Coronary artery (tissue), 2 donors: ENCODE measurements at regions not wholly inside any gene's neighbourhood (a gene's known extent, or its start where the extent isn't known, plus 50 kb on each side); places are given as distances from the start of the nearest gene placed in this dataset.

ENCODE experiments used
- DNase-seq: peaks from one replicate; pipeline ENCODE4 v3.0.0-alpha.2; 2017; ENCODE audit warnings: low spot score
- H3K27ac ChIP-seq, 2 donors: fragments of 200-600 bp; sonication (generic); one replicate each; pipeline ENCODE4 v1.5.1; 2016 to 2019
- H3K4me3 ChIP-seq: fragments of 200-600 bp; sonication (generic); 2 replicates; pipeline ENCODE4 v1.5.1; 2016; ENCODE audit warnings: mild to moderate bottlenecking, moderate library complexity
- CTCF ChIP-seq: fragments of 200-600 bp; sonication (generic); IDR thresholded peaks from one replicate; pipeline ENCODE4 v1.5.1; 2019; ENCODE audit warnings: antibody characterized with exemption

- Histone ChIP-seq H3K27ac (no peak overlapping the region), H3K4me3 (no peak overlapping the region)
- TF ChIP-seq CTCF: no peak
- no peak for DNase-seq
These were observed 139.5 kb upstream of the RGMA start for GRCh38 chr15:93228546-93228945.

GRCh38 chr15:93223803-93224202, 134.8 kb upstream of the RGMA start:
- no peak for DNase-seq
- H3K4me3 ChIP-seq: no peak overlapping the region
- TF ChIP-seq CTCF: no peak
- H3K27ac ChIP-seq: no peak overlapping the region

GRCh38 chr15:93221759-93222158, 132.7 kb upstream of the RGMA start:
- H3K27ac ChIP-seq: no peak overlapping the region
- TF ChIP-seq CTCF: no peak
- DNase-seq: no peak

GRCh38 chr15:93219859-93220420, 130.9 kb upstream of the RGMA start:
- Histone ChIP-seq H3K4me3 (no peak overlapping the region), H3K27ac (no peak overlapping the region)
- TF ChIP-seq CTCF: no peak
- no peak for DNase-seq

More at GRCh38 chr15:93221759-93222158, 132.7 kb upstream of the RGMA start:
- H3K4me3 ChIP-seq: no peak overlapping the region

GRCh38 chr15:93217343-93217742, 128.3 kb upstream of the RGMA start:
- no peak for TF ChIP-seq CTCF
- Histone ChIP-seq H3K27ac (no peak overlapping the region), H3K4me3 (no peak overlapping the region)
- no peak for DNase-seq

- no peak for TF ChIP-seq CTCF
- no peak overlapping the region for H3K27ac ChIP-seq
- no peak overlapping the region for H3K4me3 ChIP-seq
- no peak for DNase-seq
These were observed 125.1 kb upstream of the RGMA start for GRCh38 chr15:93214106-93214505.

- H3K27ac ChIP-seq: no peak overlapping the region
- no peak for TF ChIP-seq CTCF
These were observed 124.3 kb upstream of the RGMA start for GRCh38 chr15:93213281-93213680.

More at GRCh38 chr15:93213281-93213680, 124.3 kb upstream of the RGMA start:
- DNase-seq: no peak
- H3K4me3 ChIP-seq: no peak overlapping the region
